ENCODE measurements at regions not wholly inside any gene's neighbourhood (a gene's known extent, or its start where the extent isn't known, plus 50 kb on each side); places are given as distances from the start of the nearest gene placed in this dataset.

- no peak for TF ChIP-seq ELK1 (IDR thresholded peaks at IDR 0.05; ENCODE audit: borderline replicate concordance, low read depth, low read length)
- no peak for TF ChIP-seq RCOR1 (IDR thresholded peaks at IDR 0.05; ENCODE audit: insufficient replicate concordance, low read length)
Observed at GRCh38 chr4:112895811-112896608, 153.4 kb upstream of the ANK2 start (continued).

- ATAC-seq (ENCODE audit: low read depth) (no peak), DNase-seq (no peak)
- Histone ChIP-seq H3K4ac (ENCODE audit: low read depth, low read length) (no peak overlapping the region), H4K8ac (ENCODE audit: low read depth in 2 of 2, low read length in 2 of 2) (no peak overlapping the region), H2BK20ac (ENCODE audit: low read depth, low read length) (no peak overlapping the region), H4K91ac (ENCODE audit: insufficient read depth, low read depth, low read length) (no peak overlapping the region), H3K79me1 (ENCODE audit: low read depth in 1 of 2, low read length in 2 of 2) (no peaks in the 10 kb centered on the region), H3K4me2 (ENCODE audit: low read depth, low read length) (no peak overlapping the region), H3K56ac (ENCODE audit: extremely low read depth, insufficient read depth, low read length) (no peak overlapping the region), H3K4me3 (ENCODE audit: insufficient read depth, low read depth, low read length) (no peak overlapping the region), H2BK15ac (ENCODE audit: low read depth, low read length) (no peak overlapping the region), H2AK5ac (ENCODE audit: low read depth, low read length) (no peak overlapping the region), H2BK5ac (ENCODE audit: low read depth, low read length, poor library complexity, severe bottlenecking) (no peak overlapping the region), H3K4me1 (ENCODE audit: control insufficient read depth, insufficient read depth, low read length) (no peaks in the 10 kb centered on the region), H3K9ac (ENCODE audit: low read depth, low read length) (no peak overlapping the region), H2BK120ac (ENCODE audit: low read depth, low read length) (no peak overlapping the region), H3K9me1 (ENCODE audit: insufficient read depth, low read length) (no peaks in the 10 kb centered on the region), H3K27ac (ENCODE audit: insufficient read depth, low read length) (no peak overlapping the region), H3K9me3 (ENCODE audit: control insufficient read depth, insufficient read depth, low read length) (no peaks in the 10 kb centered on the region), H4K5ac (ENCODE audit: low read depth, low read length) (no peak overlapping the region), H4K20me1 (ENCODE audit: insufficient read depth, low read length) (no peaks in the 10 kb centered on the region), H3K27me3 (ENCODE audit: control insufficient read depth, insufficient read depth, low read length) (no peaks in the 10 kb centered on the region; the same call in 1 of the 2 replicates), H3K18ac (ENCODE audit: low read depth, low read length) (no peak overlapping the region), H2AK9ac (replicated peaks; ENCODE audit: low read depth, low read length, poor library complexity) (no peak overlapping the region), H3K23ac (ENCODE audit: low read depth, low read length) (no peak overlapping the region), H3K36me3 (ENCODE audit: control insufficient read depth, insufficient read depth, low read length) (no peaks in the 10 kb centered on the region), H3K14ac (replicated peaks; ENCODE audit: low read depth, low read length) (no peak overlapping the region), H2AFZ (replicated peaks; ENCODE audit: low read length, poor library complexity) (peak overlapping the region; percentile 10)
- TF ChIP-seq RFX5 (IDR thresholded peaks at IDR 0.05; ENCODE audit: low read depth, low read length) (no peak), CTCF (conservative IDR thresholded peaks at IDR 0.05; ENCODE audit: low read depth, low read length) (no peak)
- in situ Hi-C loops (cut with MboI; ENCODE audit: low sequenced_read_pairs) (no loop called here), intact Hi-C loops (cut with micrococcal nuclease) (no loop called here), dilution Hi-C loops (cut with HindIII; ENCODE audit: low sequenced_read_pairs, unreplicated experiment) (no loop called here)
- WGBS, 2 experiments (ENCODE audit: extremely low coverage in 2 of 2, insufficient read length in 1 of 2), result 0% methylated on average over 1 of the region's 9 CpGs; no CpG with 5 or more reads in 1 of the 2 experiments
- CTCF ChIA-PET, result interaction anchor here (0.6 to 1.3 kb wide), 2 partner anchors 42 to 733 kb away, joined by 3 to 4 read pairs; no protein-coding TSS in a partner anchor
- no TSS peak for BruUV-seq (replicated peaks)
- POLR2A ChIA-PET (ENCODE audit: unreplicated experiment), result no interaction called here
Observed at GRCh38 chr4:112896609-112897190, 152.8 kb upstream of the ANK2 start.

All from IMR-90 (cell line).